ENCODE measurements at regions not wholly inside any gene's neighbourhood (a gene's known extent, or its start where the extent isn't known, plus 50 kb on each side); places are given as distances from the start of the nearest gene placed in this dataset.
"Not testable (repeated sequence)": the region's sequence is repeated elsewhere in the genome, so short reads cannot be mapped to it uniquely, and the experiment has no call there.

DNA sequence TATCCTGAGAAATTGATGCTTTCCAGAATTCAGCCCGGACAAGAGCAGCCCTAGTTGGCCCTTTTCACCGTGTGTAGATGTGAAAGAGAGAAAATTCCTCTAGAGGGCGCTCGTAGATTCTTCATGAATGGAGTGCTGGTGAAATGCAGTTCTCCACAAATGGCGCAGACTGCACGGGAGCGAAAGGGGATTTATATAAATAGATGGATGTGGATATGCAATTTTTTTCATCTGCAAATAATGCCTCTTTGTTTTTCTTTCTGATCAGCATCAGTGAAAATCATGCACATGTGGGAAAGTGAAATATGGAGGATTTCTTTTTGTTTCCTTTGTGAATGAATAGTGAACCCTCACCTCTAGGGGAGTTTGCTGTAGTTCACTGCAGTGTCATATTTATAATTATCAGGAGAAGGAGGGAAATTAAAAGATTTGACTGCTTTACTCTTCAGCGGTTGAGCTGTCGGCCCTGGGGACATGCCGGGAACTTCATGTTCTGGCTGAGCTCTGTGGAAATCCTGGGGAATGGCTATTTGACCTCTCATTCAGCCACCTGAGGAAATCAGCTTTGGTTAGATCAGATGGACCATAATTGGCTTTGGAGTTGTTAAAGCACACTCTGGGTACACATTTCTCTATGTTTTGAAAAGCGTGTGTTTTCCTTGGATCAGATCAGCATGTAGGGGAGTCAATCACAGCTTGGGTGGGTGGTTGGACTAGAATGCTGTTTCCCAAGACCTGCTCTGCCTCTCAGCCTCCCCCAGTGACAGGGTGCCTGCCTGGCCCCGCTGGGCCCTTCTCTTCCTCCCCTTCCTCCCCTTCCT, 115.0 kb upstream of the SHISA3 start:
- ChIA-PET CTCF (no interaction called here), POLR2A (no interaction called here)
- intact Hi-C loops (cut with micrococcal nuclease; ENCODE audit: unreplicated experiment) (loop anchor here (1.0 kb wide), 1 partner anchor 237 kb away; no protein-coding TSS in a partner anchor), in situ Hi-C loops (cut with HindIII; ENCODE audit: low pct_unique_long_range_greater_than_20kb, low sequenced_read_pairs) (no loop called here)
- H3K36me3 ChIP-seq (ENCODE audit: control insufficient read depth, insufficient read depth, low read length) = no peaks in the 10 kb centered on the region
- no peaks in the 10 kb centered on the region for H3K9me3 ChIP-seq (ENCODE audit: control insufficient read depth, insufficient read depth, low read depth, low read length)
- no peaks in the 10 kb centered on the region for H3K27me3 ChIP-seq (ENCODE audit: control insufficient read depth, insufficient read depth, low read length)
- H3K4me1 ChIP-seq (ENCODE audit: control insufficient read depth, insufficient read depth, low read length) = no peaks in the 10 kb centered on the region; the same call in 1 of the 2 replicates
- TF ChIP-seq TCF7L2 (IDR thresholded peaks at IDR 0.05; ENCODE audit: low read depth, low read length) (no peak), SIN3A (IDR thresholded peaks at IDR 0.05; ENCODE audit: borderline replicate concordance, insufficient read depth, low read depth, low read length) (no peak)
- TF ChIP-seq, protein P1, sequence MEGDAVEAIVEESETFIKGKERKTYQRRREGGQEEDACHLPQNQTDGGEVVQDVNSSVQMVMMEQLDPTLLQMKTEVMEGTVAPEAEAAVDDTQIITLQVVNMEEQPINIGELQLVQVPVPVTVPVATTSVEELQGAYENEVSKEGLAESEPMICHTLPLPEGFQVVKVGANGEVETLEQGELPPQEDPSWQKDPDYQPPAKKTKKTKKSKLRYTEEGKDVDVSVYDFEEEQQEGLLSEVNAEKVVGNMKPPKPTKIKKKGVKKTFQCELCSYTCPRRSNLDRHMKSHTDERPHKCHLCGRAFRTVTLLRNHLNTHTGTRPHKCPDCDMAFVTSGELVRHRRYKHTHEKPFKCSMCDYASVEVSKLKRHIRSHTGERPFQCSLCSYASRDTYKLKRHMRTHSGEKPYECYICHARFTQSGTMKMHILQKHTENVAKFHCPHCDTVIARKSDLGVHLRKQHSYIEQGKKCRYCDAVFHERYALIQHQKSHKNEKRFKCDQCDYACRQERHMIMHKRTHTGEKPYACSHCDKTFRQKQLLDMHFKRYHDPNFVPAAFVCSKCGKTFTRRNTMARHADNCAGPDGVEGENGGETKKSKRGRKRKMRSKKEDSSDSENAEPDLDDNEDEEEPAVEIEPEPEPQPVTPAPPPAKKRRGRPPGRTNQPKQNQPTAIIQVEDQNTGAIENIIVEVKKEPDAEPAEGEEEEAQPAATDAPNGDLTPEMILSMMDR (IDR thresholded peaks at IDR 0.05) = peak; percentile 72
- H3K4me3 ChIP-seq (ENCODE audit: low read depth in 2 of 2, low read length in 2 of 2) = no peak overlapping the region
- no TSS peak for BruUV-seq (replicated peaks)
- ATAC-seq = peak; percentile 86
- DNase-seq (ENCODE audit: low read depth, low spot score) = no peak
- no peak overlapping the region for H3K27ac ChIP-seq (ENCODE audit: low read length)

DNA sequence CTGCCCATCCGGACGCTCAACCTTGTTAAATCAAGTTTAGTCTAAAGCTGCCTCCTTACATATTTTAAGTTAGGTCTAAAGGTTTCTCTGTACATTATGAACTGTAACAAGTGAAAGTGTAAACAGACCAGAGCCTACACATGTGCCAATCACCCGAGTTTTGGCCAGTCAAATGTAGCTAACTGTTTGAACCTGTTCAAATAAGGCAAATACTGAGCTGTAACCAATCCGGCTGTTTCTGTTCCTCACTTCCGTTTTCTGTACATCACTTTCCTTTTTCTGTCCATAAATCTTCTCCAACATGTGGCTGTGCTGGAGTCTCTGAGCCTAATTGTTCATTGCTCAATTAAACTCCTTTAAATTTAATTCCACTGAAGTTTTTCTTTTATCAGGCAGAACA, 113.3 kb upstream of the SHISA3 start:
- ATAC-seq (no peak), DNase-seq (ENCODE audit: low read depth, low spot score) (no peak)
- H3K4me1 ChIP-seq (ENCODE audit: control insufficient read depth, insufficient read depth, low read length) = no peaks in the 10 kb centered on the region; the same call in 1 of the 2 replicates
- H3K27me3 ChIP-seq (ENCODE audit: control insufficient read depth, insufficient read depth, low read length) = no peaks in the 10 kb centered on the region
- H3K4me3 ChIP-seq (ENCODE audit: low read depth in 2 of 2, low read length in 2 of 2) = no peak overlapping the region
- no peaks in the 10 kb centered on the region for H3K9me3 ChIP-seq (ENCODE audit: control insufficient read depth, insufficient read depth, low read depth, low read length)
- CTCF ChIA-PET = no interaction called here
- POLR2A ChIA-PET = no interaction called here
- H3K27ac ChIP-seq (ENCODE audit: low read length) = no peak overlapping the region
- no peak for TF ChIP-seq SIN3A (IDR thresholded peaks at IDR 0.05; ENCODE audit: borderline replicate concordance, insufficient read depth, low read depth, low read length)
- TF ChIP-seq POLR2AphosphoS5 (IDR thresholded peaks at IDR 0.05; ENCODE audit: low read depth, low read length) = no peak
- TF ChIP-seq, protein P2, sequence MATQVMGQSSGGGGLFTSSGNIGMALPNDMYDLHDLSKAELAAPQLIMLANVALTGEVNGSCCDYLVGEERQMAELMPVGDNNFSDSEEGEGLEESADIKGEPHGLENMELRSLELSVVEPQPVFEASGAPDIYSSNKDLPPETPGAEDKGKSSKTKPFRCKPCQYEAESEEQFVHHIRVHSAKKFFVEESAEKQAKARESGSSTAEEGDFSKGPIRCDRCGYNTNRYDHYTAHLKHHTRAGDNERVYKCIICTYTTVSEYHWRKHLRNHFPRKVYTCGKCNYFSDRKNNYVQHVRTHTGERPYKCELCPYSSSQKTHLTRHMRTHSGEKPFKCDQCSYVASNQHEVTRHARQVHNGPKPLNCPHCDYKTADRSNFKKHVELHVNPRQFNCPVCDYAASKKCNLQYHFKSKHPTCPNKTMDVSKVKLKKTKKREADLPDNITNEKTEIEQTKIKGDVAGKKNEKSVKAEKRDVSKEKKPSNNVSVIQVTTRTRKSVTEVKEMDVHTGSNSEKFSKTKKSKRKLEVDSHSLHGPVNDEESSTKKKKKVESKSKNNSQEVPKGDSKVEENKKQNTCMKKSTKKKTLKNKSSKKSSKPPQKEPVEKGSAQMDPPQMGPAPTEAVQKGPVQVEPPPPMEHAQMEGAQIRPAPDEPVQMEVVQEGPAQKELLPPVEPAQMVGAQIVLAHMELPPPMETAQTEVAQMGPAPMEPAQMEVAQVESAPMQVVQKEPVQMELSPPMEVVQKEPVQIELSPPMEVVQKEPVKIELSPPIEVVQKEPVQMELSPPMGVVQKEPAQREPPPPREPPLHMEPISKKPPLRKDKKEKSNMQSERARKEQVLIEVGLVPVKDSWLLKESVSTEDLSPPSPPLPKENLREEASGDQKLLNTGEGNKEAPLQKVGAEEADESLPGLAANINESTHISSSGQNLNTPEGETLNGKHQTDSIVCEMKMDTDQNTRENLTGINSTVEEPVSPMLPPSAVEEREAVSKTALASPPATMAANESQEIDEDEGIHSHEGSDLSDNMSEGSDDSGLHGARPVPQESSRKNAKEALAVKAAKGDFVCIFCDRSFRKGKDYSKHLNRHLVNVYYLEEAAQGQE (IDR thresholded peaks at IDR 0.05; ENCODE audit: insufficient read depth in 1 of 2, low read depth in 2 of 2, low read length in 1 of 2) = no peak
- TF ChIP-seq TCF7L2 (IDR thresholded peaks at IDR 0.05; ENCODE audit: low read depth, low read length) = no peak
- TF ChIP-seq, protein P1 (IDR thresholded peaks at IDR 0.05) = no peak
- in situ Hi-C loops (cut with HindIII; ENCODE audit: low pct_unique_long_range_greater_than_20kb, low sequenced_read_pairs) = no loop called here
- intact Hi-C loops (cut with micrococcal nuclease; ENCODE audit: unreplicated experiment) = no loop called here
- BruUV-seq (replicated peaks) = no TSS peak
- H3K36me3 ChIP-seq (ENCODE audit: control insufficient read depth, insufficient read depth, low read length) = no peaks in the 10 kb centered on the region

DNA sequence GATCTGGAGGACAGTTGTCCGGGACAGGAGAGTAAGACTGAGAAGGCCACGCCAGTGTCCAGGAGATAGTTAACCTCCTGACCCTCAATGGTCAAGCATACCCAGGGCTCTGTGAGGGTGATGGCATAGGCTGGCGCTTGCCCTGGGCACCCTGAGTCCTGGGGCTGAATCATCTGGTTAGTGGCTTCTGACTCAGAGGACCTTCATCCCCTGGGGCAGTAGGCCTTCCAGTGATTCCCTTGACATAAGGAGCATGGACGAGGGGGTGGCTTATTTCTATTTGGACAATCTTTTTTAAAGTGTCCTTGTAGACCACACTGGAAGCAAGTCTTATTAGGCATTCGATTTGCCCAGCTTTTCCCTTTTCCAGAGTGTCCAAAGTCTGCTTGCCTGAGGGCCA, 108.4 kb upstream of the SHISA3 start:
- H3K27ac ChIP-seq (ENCODE audit: low read length); in situ Hi-C loops (cut with HindIII; ENCODE audit: low pct_unique_long_range_greater_than_20kb, low sequenced_read_pairs); ATAC-seq; BruUV-seq (replicated peaks); H3K4me3 ChIP-seq (ENCODE audit: low read depth in 2 of 2, low read length in 2 of 2); H3K9me3 ChIP-seq (ENCODE audit: control insufficient read depth, insufficient read depth, low read depth, low read length); DNase-seq (ENCODE audit: low read depth, low spot score); POLR2A ChIA-PET; CTCF ChIA-PET; intact Hi-C loops (cut with micrococcal nuclease; ENCODE audit: unreplicated experiment); H3K36me3 ChIP-seq (ENCODE audit: control insufficient read depth, insufficient read depth, low read length); H3K4me1 ChIP-seq (ENCODE audit: control insufficient read depth, insufficient read depth, low read length); H3K27me3 ChIP-seq (ENCODE audit: control insufficient read depth, insufficient read depth, low read length): not testable (repeated sequence)

DNA sequence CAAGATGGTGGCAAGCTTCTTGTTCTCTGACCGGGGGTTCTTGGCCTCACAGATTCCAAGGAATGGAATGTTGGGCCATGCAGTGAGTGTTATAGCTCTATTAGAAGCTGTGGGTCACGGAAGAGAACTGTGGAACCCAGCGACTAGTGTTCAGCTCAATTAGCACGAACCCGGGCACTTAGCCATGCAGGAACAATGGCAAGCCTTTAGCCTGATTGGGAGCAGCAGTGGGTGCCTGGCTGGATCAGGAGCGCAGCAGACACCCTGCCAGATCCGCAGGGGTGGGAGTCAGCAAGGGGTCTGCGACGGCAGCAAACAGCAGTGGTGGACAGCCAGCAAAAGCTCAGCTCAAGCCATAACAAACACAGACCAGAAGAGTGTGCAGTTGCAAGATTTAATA, 105.1 kb upstream of the SHISA3 start:
- CTCF ChIA-PET; in situ Hi-C loops (cut with HindIII; ENCODE audit: low pct_unique_long_range_greater_than_20kb, low sequenced_read_pairs): not testable (repeated sequence)

More for the DNA sequence above, 105.1 kb upstream of the SHISA3 start:
- H3K36me3 ChIP-seq (ENCODE audit: control insufficient read depth, insufficient read depth, low read length); H3K4me1 ChIP-seq (ENCODE audit: control insufficient read depth, insufficient read depth, low read length); H3K9me3 ChIP-seq (ENCODE audit: control insufficient read depth, insufficient read depth, low read depth, low read length); POLR2A ChIA-PET; H3K27ac ChIP-seq (ENCODE audit: low read length); ATAC-seq; H3K27me3 ChIP-seq (ENCODE audit: control insufficient read depth, insufficient read depth, low read length); intact Hi-C loops (cut with micrococcal nuclease; ENCODE audit: unreplicated experiment); DNase-seq (ENCODE audit: low read depth, low spot score); BruUV-seq (replicated peaks); H3K4me3 ChIP-seq (ENCODE audit: low read depth in 2 of 2, low read length in 2 of 2): not testable (repeated sequence)

All from Panc1 (cell line).